Mesodermal cell (in vitro differentiated cells): ENCODE measurements at regions not wholly inside any gene's neighbourhood (a gene's known extent, or its start where the extent isn't known, plus 50 kb on each side); places are given as distances from the start of the nearest gene placed in this dataset.

Experiments used
- H3K27ac ChIP-seq: 2 replicates; pipeline ENCODE4 v1.7.0; 2013; ENCODE audit warnings: mild to moderate bottlenecking, low read depth, low read length, moderate library complexity; ENCODE audit not compliant: severe bottlenecking
- H3K36me3 ChIP-seq: 2 replicates; pipeline ENCODE4 v1.7.1; 2013; ENCODE audit warnings: mild to moderate bottlenecking, low read length, moderate library complexity; ENCODE audit not compliant: control insufficient read depth, insufficient read depth
- H3K4me1 ChIP-seq: one replicate; pipeline ENCODE4 v1.7.1; 2013; ENCODE audit warnings: mild to moderate bottlenecking, low read length; ENCODE audit not compliant: insufficient read depth, control insufficient read depth, poor library complexity, severe bottlenecking
- H3K4me3 ChIP-seq: 2 replicates; pipeline ENCODE4 v1.7.0; 2013; ENCODE audit warnings: low read length, control low read depth, mild to moderate bottlenecking; ENCODE audit not compliant: insufficient read depth, poor library complexity, severe bottlenecking; ENCODE audit errors: extremely low read depth
- H3K9me3 ChIP-seq: 2 replicates; pipeline ENCODE4 v1.7.1; 2013; ENCODE audit warnings: mild to moderate bottlenecking, low read length, moderate library complexity; ENCODE audit not compliant: control insufficient read depth
- WGBS, 2 experiments: methylation state at CpG; one replicate each; pipeline ENCODE4 v1.1.5; 2013; ENCODE audit warnings: missing lambda C conversion rate in 2 of 2; ENCODE audit not compliant: insufficient coverage in 2 of 2; 5-methylcytosine and 5-hydroxymethylcytosine counted together

- H3K4me1 ChIP-seq: no peaks in the 10 kb centered on the region
- H3K27ac ChIP-seq: no peak overlapping the region
- H3K9me3 ChIP-seq: no peaks in the 10 kb centered on the region
- no peaks in the 10 kb centered on the region for H3K36me3 ChIP-seq
- WGBS, 2 experiments: no CpG with 5 or more reads among the region's 1 CpG
- H3K4me3 ChIP-seq: no peak overlapping the region
Observed at GRCh38 chr10:83354456-83354855, 784.9 kb upstream of the GHITM start.

- WGBS, 2 experiments: no CpG with 5 or more reads among the region's 1 CpG
- Histone ChIP-seq H3K4me3 (no peak overlapping the region), H3K9me3 (no peaks in the 10 kb centered on the region), H3K4me1 (no peaks in the 10 kb centered on the region), H3K36me3 (no peaks in the 10 kb centered on the region), H3K27ac (no peak overlapping the region)
Observed at GRCh38 chr10:83357004-83357403, 782.3 kb upstream of the GHITM start.

- no peak overlapping the region for H3K27ac ChIP-seq
- H3K4me3 ChIP-seq: no peak overlapping the region
- H3K36me3 ChIP-seq: no peaks in the 10 kb centered on the region
- no peaks in the 10 kb centered on the region for H3K9me3 ChIP-seq
- H3K4me1 ChIP-seq: no peaks in the 10 kb centered on the region
Observed at GRCh38 chr10:83357627-83358026, 781.7 kb upstream of the GHITM start.

GRCh38 chr10:83367036-83367435 is 772.3 kb upstream of the GHITM start:
- Histone ChIP-seq H3K9me3 (no peaks in the 10 kb centered on the region), H3K4me1 (no peaks in the 10 kb centered on the region), H3K36me3 (no peaks in the 10 kb centered on the region), H3K4me3 (no peak overlapping the region), H3K27ac (no peak overlapping the region)
- 85 to 86% methylated on average over 4 to 6 of the region's 6 CpGs for WGBS, 2 experiments

- 79 to 90% methylated on average over 1 to 3 of the region's 4 CpGs for WGBS, 2 experiments
- Histone ChIP-seq H3K27ac (no peak overlapping the region), H3K4me3 (no peak overlapping the region), H3K9me3 (no peaks in the 10 kb centered on the region), H3K4me1 (no peaks in the 10 kb centered on the region), H3K36me3 (no peaks in the 10 kb centered on the region)
Observed at GRCh38 chr10:83371696-83372490, 767.4 kb upstream of the GHITM start.

- 80% methylated on average over 1 of the region's 2 CpGs; no CpG with 5 or more reads in 1 of the 2 experiments for WGBS, 2 experiments
- Histone ChIP-seq H3K4me1 (no peaks in the 10 kb centered on the region), H3K9me3 (no peaks in the 10 kb centered on the region), H3K36me3 (no peaks in the 10 kb centered on the region), H3K27ac (no peak overlapping the region), H3K4me3 (no peak overlapping the region)
Observed at GRCh38 chr10:83372646-83373045, 766.7 kb upstream of the GHITM start.

GRCh38 chr10:83373671-83374070 is 765.6 kb upstream of the GHITM start:
- Histone ChIP-seq H3K9me3 (no peaks in the 10 kb centered on the region), H3K4me1 (no peaks in the 10 kb centered on the region), H3K4me3 (no peak overlapping the region), H3K36me3 (no peaks in the 10 kb centered on the region), H3K27ac (no peak overlapping the region)
- no CpG with 5 or more reads among the region's 2 CpGs for WGBS, 2 experiments

GRCh38 chr10:83374741-83375140 is 764.6 kb upstream of the GHITM start:
- Histone ChIP-seq H3K36me3 (no peaks in the 10 kb centered on the region), H3K27ac (no peak overlapping the region), H3K9me3 (no peaks in the 10 kb centered on the region), H3K4me1 (no peaks in the 10 kb centered on the region), H3K4me3 (no peak overlapping the region)

- H3K36me3 ChIP-seq: no peaks in the 10 kb centered on the region
- no peak overlapping the region for H3K4me3 ChIP-seq
- H3K4me1 ChIP-seq: no peaks in the 10 kb centered on the region
- no peak overlapping the region for H3K27ac ChIP-seq
- no peaks in the 10 kb centered on the region for H3K9me3 ChIP-seq
- WGBS, 2 experiments: 100% methylated on average over 1 of the region's 2 CpGs; no CpG with 5 or more reads in 1 of the 2 experiments
Observed at GRCh38 chr10:83375274-83375673, 764.0 kb upstream of the GHITM start.

- no peak overlapping the region for H3K4me3 ChIP-seq
- H3K4me1 ChIP-seq: no peaks in the 10 kb centered on the region
- H3K36me3 ChIP-seq: no peaks in the 10 kb centered on the region
- no peak overlapping the region for H3K27ac ChIP-seq
- no peaks in the 10 kb centered on the region for H3K9me3 ChIP-seq
- no CpG with 5 or more reads among the region's 1 CpG for WGBS, 2 experiments
Observed at GRCh38 chr10:83397806-83398205, 741.5 kb upstream of the GHITM start.

- no peaks in the 10 kb centered on the region for H3K9me3 ChIP-seq
- no peak overlapping the region for H3K4me3 ChIP-seq
- WGBS, 2 experiments: no CpG with 5 or more reads among the region's 2 CpGs
- H3K4me1 ChIP-seq: no peaks in the 10 kb centered on the region
- H3K27ac ChIP-seq: no peak overlapping the region
- no peaks in the 10 kb centered on the region for H3K36me3 ChIP-seq
Observed at GRCh38 chr10:83410570-83410969, 728.7 kb upstream of the GHITM start.
